Activated T-cell treated with anti-CD3 and anti-CD28 coated beads for 1 hour (primary cell): ENCODE measurements at regions not wholly inside any gene's neighbourhood (a gene's known extent, or its start where the extent isn't known, plus 50 kb on each side); places are given as distances from the start of the nearest gene placed in this dataset.
"Not testable (repeated sequence)": the region's sequence is repeated elsewhere in the genome, so short reads cannot be mapped to it uniquely, and the experiment has no call there.

Experiments used
- DNase-seq: peaks from one replicate; pipeline ENCODE4 v3.0.0-alpha.2; 2020; ENCODE audit warnings: low read depth

GRCh38 chr6:98036344-98036923 is 753.4 kb upstream of the MMS22L start:
- DNase-seq = no peak

- DNase-seq = no peak
Measured at GRCh38 chr6:98037571-98037970, 754.6 kb upstream of the MMS22L start.

- no peak for DNase-seq
Measured at GRCh38 chr6:98039443-98039842, 756.4 kb upstream of the MMS22L start.

GRCh38 chr6:98039904-98040607 is 757.0 kb upstream of the MMS22L start:
- no peak for DNase-seq

GRCh38 chr6:98041056-98041455 is 758.0 kb upstream of the MMS22L start:
- no peak for DNase-seq

GRCh38 chr6:98041921-98042320 is 758.9 kb upstream of the MMS22L start:
- DNase-seq = no peak

- no peak for DNase-seq
Measured at GRCh38 chr6:98044151-98044561, 761.1 kb upstream of the MMS22L start.

GRCh38 chr6:98044791-98045470 is 761.9 kb upstream of the MMS22L start:
- no peak for DNase-seq

- no peak for DNase-seq
Measured at GRCh38 chr6:98047164-98047563, 764.1 kb upstream of the MMS22L start.

- no peak for DNase-seq
Measured at GRCh38 chr6:98047871-98048270, 764.9 kb upstream of the MMS22L start.

GRCh38 chr6:98054453-98054852 is 771.4 kb upstream of the MMS22L start:
- no peak for DNase-seq

- DNase-seq = no peak
Measured at GRCh38 chr6:98056955-98057354, 773.9 kb upstream of the MMS22L start.

GRCh38 chr6:98067375-98067774 is 767.0 kb upstream of the POU3F2 start:
- no peak for DNase-seq

- DNase-seq = not testable (repeated sequence)
Measured at GRCh38 chr6:98088537-98088936, 745.8 kb upstream of the POU3F2 start.

- no peak for DNase-seq
Measured at GRCh38 chr6:98092331-98092730, 742.0 kb upstream of the POU3F2 start.

GRCh38 chr6:98094696-98095095 is 739.7 kb upstream of the POU3F2 start:
- DNase-seq = no peak

GRCh38 chr6:98107801-98108200 is 726.6 kb upstream of the POU3F2 start:
- no peak for DNase-seq

GRCh38 chr6:98116455-98116854 is 717.9 kb upstream of the POU3F2 start:
- no peak for DNase-seq

GRCh38 chr6:98117068-98117467 is 717.3 kb upstream of the POU3F2 start:
- DNase-seq = no peak

GRCh38 chr6:98118397-98119045 is 715.9 kb upstream of the POU3F2 start:
- no peak for DNase-seq

- no peak for DNase-seq
Measured at GRCh38 chr6:98124171-98124570, 710.2 kb upstream of the POU3F2 start.

GRCh38 chr6:98131290-98131990 is 702.9 kb upstream of the POU3F2 start:
- no peak for DNase-seq
